ENCODE measurements at regions not wholly inside any gene's neighbourhood (a gene's known extent, or its start where the extent isn't known, plus 50 kb on each side); places are given as distances from the start of the nearest gene placed in this dataset.

DNA sequence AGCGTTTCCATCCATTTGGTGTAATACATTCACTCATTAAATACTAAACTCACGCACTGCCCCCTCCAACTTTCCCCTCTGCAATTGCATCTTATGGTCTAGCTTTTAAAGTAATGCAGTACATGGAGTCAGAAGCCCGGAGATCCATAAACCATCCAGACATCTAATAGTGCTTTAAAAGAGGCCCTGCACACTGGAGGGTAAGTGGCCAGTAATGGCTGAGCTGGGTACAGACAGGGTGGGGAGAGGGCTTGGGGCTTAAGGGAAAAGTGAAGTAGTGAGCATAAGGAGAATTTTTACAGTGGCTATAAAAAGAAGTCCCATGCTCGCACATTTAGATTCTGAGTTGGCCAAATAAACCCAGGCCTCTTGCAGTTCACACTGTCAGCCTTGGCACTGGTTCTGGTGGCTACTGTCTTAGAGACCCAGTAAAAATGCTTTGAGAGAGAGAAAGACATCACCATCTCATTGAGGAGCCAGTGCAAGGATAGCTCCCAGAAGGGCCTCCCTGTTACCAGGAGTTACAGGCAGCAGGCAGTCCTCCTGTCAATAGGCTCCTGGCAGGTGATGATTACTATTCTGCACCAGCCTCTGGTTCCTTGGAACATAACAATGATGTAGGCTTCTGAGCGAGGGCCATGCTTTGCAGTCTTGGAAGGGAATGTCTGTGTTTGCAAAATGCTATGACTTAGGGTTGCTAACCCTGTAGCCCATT, 112.6 kb upstream of the NEO1 start:
- 91% methylated on average over 5 of the region's 5 CpGs for WGBS, 2 donors
- Histone ChIP-seq H3K36me3 (ENCODE audit: control insufficient read depth in 1 of 2, insufficient read depth in 2 of 2, low read length in 1 of 2) (no peaks in the 10 kb centered on the region), H3K4me1 (ENCODE audit: control insufficient read depth in 1 of 2, insufficient read depth in 2 of 2, low read length in 2 of 2) (no peaks in the 10 kb centered on the region), H3K27ac (ENCODE audit: low read depth in 1 of 2, low read length in 2 of 2) (no peak overlapping the region), H3K9me3 (ENCODE audit: control insufficient read depth, low read length) (no peaks in the 10 kb centered on the region), H3K4me3 (ENCODE audit: low read length in 2 of 2) (no peak overlapping the region), H3K27me3 (ENCODE audit: control insufficient read depth in 1 of 2, insufficient read depth in 2 of 2, low read length in 1 of 2) (no peaks in the 10 kb centered on the region)
- ATAC-seq (ENCODE audit: low FRiP score), result no peak
- intact Hi-C loops (cut with DNase I), result no loop called here
- DNase-seq, result no peak

GRCh38 chr15:72936691-72937679, 115.3 kb upstream of the NEO1 start:
- H3K27me3 ChIP-seq (ENCODE audit: control insufficient read depth in 1 of 2, insufficient read depth in 2 of 2, low read length in 1 of 2), result no peaks in the 10 kb centered on the region
- no peak for ATAC-seq (ENCODE audit: low FRiP score)

DNA sequence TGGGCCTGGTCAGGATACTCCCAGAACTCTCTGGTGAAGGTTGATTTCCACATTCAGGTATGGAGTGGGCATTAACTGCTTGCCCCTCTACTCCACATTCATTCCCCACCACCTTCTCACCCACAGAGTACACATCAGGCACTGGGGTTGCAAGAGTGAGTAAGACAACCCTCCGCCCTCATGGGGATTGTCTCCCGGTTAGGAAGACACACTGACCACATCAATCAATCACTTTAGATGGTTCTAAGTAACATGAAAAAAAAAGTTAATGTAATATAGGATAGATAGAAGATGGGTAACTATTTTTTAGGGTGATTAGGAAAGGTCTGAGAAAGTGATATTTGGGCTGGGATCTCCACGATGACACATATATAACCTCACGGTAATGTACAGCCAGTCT, 116.0 kb upstream of the NEO1 start:
- ATAC-seq (ENCODE audit: low FRiP score) (no peak), DNase-seq (no peak)
- Histone ChIP-seq H3K4me1 (ENCODE audit: control insufficient read depth in 1 of 2, insufficient read depth in 2 of 2, low read length in 2 of 2) (peaks cover 0 to 5% of the 10 kb centered on the region in 2 donors), H3K4me3 (ENCODE audit: low read length in 2 of 2) (no peak overlapping the region), H3K9me3 (ENCODE audit: control insufficient read depth, low read length) (no peaks in the 10 kb centered on the region), H3K27ac (ENCODE audit: low read depth in 1 of 2, low read length in 2 of 2) (no peak overlapping the region), H3K36me3 (ENCODE audit: control insufficient read depth in 1 of 2, insufficient read depth in 2 of 2, low read length in 1 of 2) (no peaks in the 10 kb centered on the region), H3K27me3 (ENCODE audit: control insufficient read depth in 1 of 2, insufficient read depth in 2 of 2, low read length in 1 of 2) (no peaks in the 10 kb centered on the region)
- intact Hi-C loops (cut with DNase I), result no loop called here
- WGBS, 2 donors, result 97 to 98% methylated on average over 4 of the region's 4 CpGs

More at GRCh38 chr15:72936691-72937679, 115.3 kb upstream of the NEO1 start:
- intact Hi-C loops (cut with DNase I), result no loop called here
- Histone ChIP-seq H3K36me3 (ENCODE audit: control insufficient read depth in 1 of 2, insufficient read depth in 2 of 2, low read length in 1 of 2) (no peaks in the 10 kb centered on the region), H3K27ac (ENCODE audit: low read depth in 1 of 2, low read length in 2 of 2) (no peak overlapping the region), H3K9me3 (ENCODE audit: control insufficient read depth, low read length) (no peaks in the 10 kb centered on the region), H3K4me1 (ENCODE audit: control insufficient read depth in 1 of 2, insufficient read depth in 2 of 2, low read length in 2 of 2) (peaks cover 0 to 5% of the 10 kb centered on the region in 2 donors), H3K4me3 (ENCODE audit: low read length in 2 of 2) (no peak overlapping the region)
- DNase-seq, result no peak
- 91 to 97% methylated on average over 11 of the region's 11 CpGs for WGBS, 2 donors

- Histone ChIP-seq H3K4me1 (ENCODE audit: control insufficient read depth in 1 of 2, insufficient read depth in 2 of 2, low read length in 2 of 2) (peaks cover 0 to 5% of the 10 kb centered on the region in 2 donors), H3K36me3 (ENCODE audit: control insufficient read depth in 1 of 2, insufficient read depth in 2 of 2, low read length in 1 of 2) (no peaks in the 10 kb centered on the region), H3K9me3 (ENCODE audit: control insufficient read depth, low read length) (no peaks in the 10 kb centered on the region), H3K27me3 (ENCODE audit: control insufficient read depth in 1 of 2, insufficient read depth in 2 of 2, low read length in 1 of 2) (no peaks in the 10 kb centered on the region), H3K4me3 (ENCODE audit: low read length in 2 of 2) (no peak overlapping the region), H3K27ac (ENCODE audit: low read depth in 1 of 2, low read length in 2 of 2) (no peak overlapping the region)
- WGBS, 2 donors, result 23 to 56% methylated on average over 2 of the region's 2 CpGs
- intact Hi-C loops (cut with DNase I), result no loop called here
- no peak for ATAC-seq (ENCODE audit: low FRiP score)
- DNase-seq, result no peak
Measured at GRCh38 chr15:72935521-72935920, 116.7 kb upstream of the NEO1 start.

DNA sequence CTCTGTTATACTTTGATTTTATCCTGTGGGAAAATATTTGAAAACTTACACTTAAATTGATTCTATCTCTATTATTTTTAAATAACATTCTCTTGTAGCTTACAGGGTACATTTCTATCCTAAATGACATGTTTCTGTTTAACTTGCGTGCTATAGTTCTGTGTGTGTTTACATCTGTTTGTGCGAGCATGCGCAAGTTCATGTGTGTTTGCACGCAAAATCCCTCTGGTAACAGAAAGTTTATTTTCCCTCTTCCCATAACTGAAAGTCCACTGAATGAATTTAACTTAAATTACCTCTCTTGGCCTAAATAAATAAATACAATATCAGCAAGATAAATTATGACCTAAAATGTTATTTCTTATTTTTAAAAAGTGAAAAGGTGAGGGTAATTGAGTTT, 117.3 kb upstream of the NEO1 start:
- DNase-seq, result no peak
- Histone ChIP-seq H3K4me3 (ENCODE audit: low read length in 2 of 2) (no peak overlapping the region), H3K36me3 (ENCODE audit: control insufficient read depth in 1 of 2, insufficient read depth in 2 of 2, low read length in 1 of 2) (no peaks in the 10 kb centered on the region), H3K27me3 (ENCODE audit: control insufficient read depth in 1 of 2, insufficient read depth in 2 of 2, low read length in 1 of 2) (no peaks in the 10 kb centered on the region), H3K9me3 (ENCODE audit: control insufficient read depth, low read length) (no peaks in the 10 kb centered on the region), H3K4me1 (ENCODE audit: control insufficient read depth in 1 of 2, insufficient read depth in 2 of 2, low read length in 2 of 2) (peaks cover 0 to 5% of the 10 kb centered on the region in 2 donors), H3K27ac (ENCODE audit: low read depth in 1 of 2, low read length in 2 of 2) (no peak overlapping the region)
- WGBS, 2 donors, result 96 to 97% methylated on average over 4 of the region's 4 CpGs
- ATAC-seq (ENCODE audit: low FRiP score), result no peak
- intact Hi-C loops (cut with DNase I), result no loop called here

DNA sequence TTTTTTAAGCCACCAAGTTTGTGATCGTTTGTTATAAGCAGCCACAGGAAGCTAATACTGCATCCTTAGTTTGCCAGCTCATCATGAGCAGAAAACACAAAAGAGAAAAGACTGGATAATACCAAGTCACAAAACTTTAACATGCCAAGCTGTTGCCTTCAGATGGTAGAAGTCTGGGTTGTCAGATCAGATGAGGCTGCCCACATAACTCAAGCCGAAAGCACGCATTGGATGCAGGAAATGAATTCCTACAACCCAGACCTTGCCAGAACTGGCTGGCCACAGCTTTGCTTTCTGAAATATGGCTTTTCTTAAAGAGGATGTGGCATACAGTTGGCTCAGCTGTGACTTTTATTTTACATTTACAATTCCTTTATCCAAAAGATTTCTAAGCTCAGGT, 118.3 kb upstream of the NEO1 start:
- intact Hi-C loops (cut with DNase I), result no loop called here
- no peak overlapping the region for H3K27ac ChIP-seq (ENCODE audit: low read depth in 1 of 2, low read length in 2 of 2)
- no peak overlapping the region for H3K4me3 ChIP-seq (ENCODE audit: low read length in 2 of 2)
- no peaks in the 10 kb centered on the region for H3K9me3 ChIP-seq (ENCODE audit: control insufficient read depth, low read length)
- H3K36me3 ChIP-seq (ENCODE audit: control insufficient read depth in 1 of 2, insufficient read depth in 2 of 2, low read length in 1 of 2), result no peaks in the 10 kb centered on the region
- H3K27me3 ChIP-seq (ENCODE audit: control insufficient read depth in 1 of 2, insufficient read depth in 2 of 2, low read length in 1 of 2), result no peaks in the 10 kb centered on the region
- WGBS, 2 donors, result 1 to 2% methylated on average over 3 of the region's 3 CpGs
- DNase-seq (no peak), ATAC-seq (ENCODE audit: low FRiP score) (no peak)
- peaks cover 0 to 5% of the 10 kb centered on the region in 2 donors for H3K4me1 ChIP-seq (ENCODE audit: control insufficient read depth in 1 of 2, insufficient read depth in 2 of 2, low read length in 2 of 2)

DNA sequence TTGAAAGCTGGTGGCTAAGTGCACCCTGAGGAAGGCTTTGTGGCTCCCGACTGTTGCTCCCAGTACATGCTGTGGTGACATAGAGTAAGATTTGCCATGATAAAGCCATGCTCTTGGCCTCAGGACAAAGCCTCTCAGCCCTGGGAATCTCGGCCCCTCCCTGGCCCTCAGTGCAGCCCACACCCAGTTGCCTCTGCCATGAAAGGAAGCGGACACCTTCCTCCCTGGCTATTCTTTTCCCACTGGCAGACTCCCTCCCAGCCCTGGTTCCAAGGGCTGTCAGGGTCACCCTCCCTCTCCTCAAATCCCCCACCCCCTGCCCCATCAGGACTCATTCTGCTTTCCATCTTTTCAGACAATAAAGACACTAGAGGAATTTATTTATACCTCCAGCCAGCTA, 119.8 kb upstream of the NEO1 start:
- intact Hi-C loops (cut with DNase I), result no loop called here
- H3K4me3 ChIP-seq (ENCODE audit: low read length in 2 of 2), result no peak overlapping the region
- H3K9me3 ChIP-seq (ENCODE audit: control insufficient read depth, low read length), result no peaks in the 10 kb centered on the region
- DNase-seq (no peak), ATAC-seq (ENCODE audit: low FRiP score) (no peak)
- H3K27ac ChIP-seq (ENCODE audit: low read depth in 1 of 2, low read length in 2 of 2), result no peak overlapping the region
- 97 to 100% methylated on average over 3 of the region's 3 CpGs for WGBS, 2 donors
- no peaks in the 10 kb centered on the region for H3K36me3 ChIP-seq (ENCODE audit: control insufficient read depth in 1 of 2, insufficient read depth in 2 of 2, low read length in 1 of 2)
- H3K4me1 ChIP-seq (ENCODE audit: control insufficient read depth in 1 of 2, insufficient read depth in 2 of 2, low read length in 2 of 2), result peaks cover 0 to 5% of the 10 kb centered on the region in 2 donors
- no peaks in the 10 kb centered on the region for H3K27me3 ChIP-seq (ENCODE audit: control insufficient read depth in 1 of 2, insufficient read depth in 2 of 2, low read length in 1 of 2)

DNA sequence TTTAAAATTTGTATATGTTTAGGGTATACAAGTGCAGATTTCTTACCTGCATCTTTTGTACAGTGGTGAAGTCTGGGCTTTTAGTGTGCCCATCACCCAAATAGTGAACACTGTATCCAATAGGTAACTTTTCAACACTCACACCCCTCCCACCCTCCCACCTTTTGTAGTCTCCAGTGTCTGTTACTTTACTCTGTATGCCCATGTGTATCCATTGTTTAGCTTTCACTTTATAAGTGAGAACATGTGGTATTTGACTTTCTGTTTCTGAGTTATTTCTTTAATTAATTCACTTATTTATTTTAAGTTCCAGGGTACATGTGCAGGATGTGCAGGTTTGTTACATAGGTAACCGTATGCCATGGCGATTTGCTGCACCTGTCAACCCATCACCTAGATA, 124.8 kb upstream of the NEO1 start:
- ATAC-seq (ENCODE audit: low FRiP score), result no peak

More for the DNA sequence above, 124.8 kb upstream of the NEO1 start:
- H3K4me1 ChIP-seq (ENCODE audit: control insufficient read depth in 1 of 2, insufficient read depth in 2 of 2, low read length in 2 of 2), result no peaks in the 10 kb centered on the region
- H3K9me3 ChIP-seq (ENCODE audit: control insufficient read depth, low read length), result no peaks in the 10 kb centered on the region
- H3K27ac ChIP-seq (ENCODE audit: low read depth in 1 of 2, low read length in 2 of 2), result no peak overlapping the region
- intact Hi-C loops (cut with DNase I), result no loop called here
- 98% methylated on average over 2 of the region's 2 CpGs for WGBS, 2 donors
- no peaks in the 10 kb centered on the region for H3K36me3 ChIP-seq (ENCODE audit: control insufficient read depth in 1 of 2, insufficient read depth in 2 of 2, low read length in 1 of 2)
- H3K27me3 ChIP-seq (ENCODE audit: control insufficient read depth in 1 of 2, insufficient read depth in 2 of 2, low read length in 1 of 2), result no peaks in the 10 kb centered on the region
- DNase-seq, result no peak
- H3K4me3 ChIP-seq (ENCODE audit: low read length in 2 of 2), result no peak overlapping the region

All from aorta (tissue), 5 donors.